B cell (primary cell): ENCODE measurements at regions not wholly inside any gene's neighbourhood (a gene's known extent, or its start where the extent isn't known, plus 50 kb on each side); places are given as distances from the start of the nearest gene placed in this dataset.

ENCODE experiments used
- ATAC-seq: fragments of 200-7000 bp; cut with Tn5 transposase; one replicate; pipeline ENCODE4 v1.10.0; 2021; ENCODE audit warnings: low read depth, mild to moderate bottlenecking, moderate number of reproducible peaks, moderate library complexity
- CTCF ChIA-PET: fragments of 350-600 bp; sonication (Branson Sonifier 250); formaldehyde crosslinking; loops from one replicate; lab custom pipeline; 2021; ENCODE audit warnings: antibody characterized with exemption, inconsistent platforms; lab: Charles Lee
- POLR2A ChIA-PET: fragments of 350-600 bp; sonication (Branson Sonifier 250); formaldehyde crosslinking; loops from one replicate; lab custom pipeline; 2021; ENCODE audit warnings: antibody characterized with exemption; lab: Charles Lee
- DNase-seq: peaks from one replicate; pipeline ENCODE4 v3.0.0; 2013
- H2AFZ ChIP-seq: 2 replicates; pipeline ENCODE4 v1.6.1; 2012; ENCODE audit warnings: mild to moderate bottlenecking, low read depth, low read length; ENCODE audit not compliant: insufficient read depth, poor library complexity, severe bottlenecking
- H3K27ac ChIP-seq, 2 donors: 1 replicate in 1 of 2; 2 replicates in 1 of 2; pipeline ENCODE4 v1.5.1; 2012 to 2013; ENCODE audit warnings: low read length in 2 of 2, mild to moderate bottlenecking in 2 of 2, moderate library complexity in 1 of 2
- H3K27me3 ChIP-seq, 4 experiments: fragments of 200-600 bp in 1 of 4; sonication (generic) in 1 of 4; replicated peaks in 1 of 4; 1 replicate in 2 of 4; 2 replicates in 2 of 4; pipeline versions ENCODE4 v1.6.1 to v1.7.0; 2013 to 2016; ENCODE audit warnings: low read length in 3 of 4, mild to moderate bottlenecking in 2 of 4, mixed read lengths in 1 of 4, moderate library complexity in 1 of 4; ENCODE audit not compliant: insufficient read depth in 4 of 4, control insufficient read depth in 3 of 4; ENCODE audit errors: control extremely low read depth in 1 of 4
- H3K36me3 ChIP-seq, 2 experiments: replicated peaks in 1 of 2; 1 replicate in 1 of 2; 2 replicates in 1 of 2; pipeline versions ENCODE4 v1.6.1 to v1.7.1; 2013; ENCODE audit warnings: low read length in 1 of 2; ENCODE audit not compliant: insufficient read depth in 2 of 2, control insufficient read depth in 1 of 2; ENCODE audit errors: control extremely low read depth in 1 of 2, extremely low read depth in 1 of 2
- H3K4me1 ChIP-seq, 2 donors: fragments of 200-600 bp in 1 of 2; sonication (generic) in 1 of 2; 1 replicate in 1 of 2; 2 replicates in 1 of 2; pipeline versions ENCODE4 v1.5.1 to v1.6.1; 2013 to 2017; ENCODE audit warnings: low read length in 2 of 2; ENCODE audit not compliant: control insufficient read depth in 2 of 2, insufficient read depth in 2 of 2
- H3K4me2 ChIP-seq: replicated peaks from 2 replicates; pipeline ENCODE3; 2012; ENCODE audit warnings: mild to moderate bottlenecking, low read depth, low read length; ENCODE audit not compliant: poor library complexity, severe bottlenecking
- H3K4me3 ChIP-seq, 5 experiments: fragments of 200-600 bp in 1 of 5; sonication (generic) in 1 of 5; 1 replicate in 3 of 5; 2 replicates in 2 of 5; pipeline versions ENCODE4 v1.5.1 to v1.7.0; 2011 to 2016; ENCODE audit warnings: low read length in 4 of 5, mild to moderate bottlenecking in 4 of 5, low read depth in 2 of 5, control low read depth in 1 of 5, moderate library complexity in 1 of 5; ENCODE audit not compliant: insufficient read depth in 1 of 5; ENCODE audit errors: control extremely low read depth in 1 of 5, extremely low read depth in 1 of 5
- H3K79me2 ChIP-seq: fragments of 200-600 bp; sonication (generic); one replicate; pipeline ENCODE4 v1.6.0; 2016; ENCODE audit warnings: low read length; ENCODE audit not compliant: control insufficient read depth, insufficient read depth
- H3K9ac ChIP-seq: fragments of 200-600 bp; sonication (generic); 2 replicates; pipeline ENCODE4 v1.6.1; 2017; ENCODE audit warnings: mild to moderate bottlenecking, low read length, moderate library complexity
- H3K9me3 ChIP-seq, 3 donors: one replicate each; pipeline versions ENCODE4 v1.6.1 to v1.7.1; 2013; ENCODE audit warnings: low read length in 2 of 3; ENCODE audit not compliant: control insufficient read depth in 2 of 3, insufficient read depth in 1 of 3; ENCODE audit errors: control extremely low read depth in 1 of 3
- H4K20me1 ChIP-seq: 2 replicates; pipeline ENCODE4 v1.6.0; 2012; ENCODE audit warnings: mild to moderate bottlenecking, low read length; ENCODE audit not compliant: insufficient read depth, control insufficient read depth, poor library complexity, severe bottlenecking
- H3K27ac Mint-ChIP-seq: one replicate; pipeline ENCODE4 v1.8.0; 2021; ENCODE audit warnings: mixed read lengths
- H3K27me3 Mint-ChIP-seq: one replicate; pipeline ENCODE4 v1.8.0; 2021; ENCODE audit warnings: mixed read lengths
- H3K4me1 Mint-ChIP-seq: one replicate; pipeline ENCODE4 v1.8.0; 2021; ENCODE audit warnings: mixed read lengths
- H3K4me3 Mint-ChIP-seq: one replicate; pipeline ENCODE4 v1.8.0; 2021; ENCODE audit warnings: mixed read lengths
- H3K9me3 Mint-ChIP-seq: one replicate; pipeline ENCODE4 v1.8.0; 2022; ENCODE audit warnings: mixed read lengths; ENCODE audit not compliant: insufficient read depth
- CTCF ChIP-seq: fragments of 200-600 bp; IDR thresholded peaks from one replicate; pipeline ENCODE4 v1.8.0; 2022; ENCODE audit warnings: antibody characterized with exemption, mild to moderate bottlenecking
- EZH2 ChIP-seq: IDR thresholded peaks from 2 replicates; pipeline ENCODE4 v1.6.1; 2012; ENCODE audit warnings: borderline replicate concordance, low read depth, mild to moderate bottlenecking, moderate library complexity, low read length; ENCODE audit not compliant: insufficient read depth, poor library complexity, severe bottlenecking
- WGBS: methylation state at CpG from one replicate; pipeline ENCODE4 v1.1.5; 2013; ENCODE audit warnings: missing lambda C conversion rate; ENCODE audit not compliant: insufficient coverage; 5-methylcytosine and 5-hydroxymethylcytosine counted together
- intact Hi-C: fragments of 100-400 bp; cut with micrococcal nuclease; formaldehyde crosslinking; loops from one replicate; pipeline ENCODE4 v1.10.0; 2022

GRCh38 chr18:51417643-51418483 is 220.4 kb upstream of the MEX3C start:
- intact Hi-C loops: no loop called here

More at GRCh38 chr18:51417643-51418483, 220.4 kb upstream of the MEX3C start:
- Histone ChIP-seq H3K9ac (no peak overlapping the region), H3K27ac (no peak overlapping the region), H3K79me2 (no peaks in the 10 kb centered on the region), H3K9me3 (no peaks in the 10 kb centered on the region), H2AFZ (no peak overlapping the region), H3K27me3 (no peaks in the 10 kb centered on the region), H3K4me1 (no peaks in the 10 kb centered on the region), H3K4me3 (no peak overlapping the region), H3K4me2 (no peak overlapping the region), H4K20me1 (no peaks in the 10 kb centered on the region), H3K36me3 (no peaks in the 10 kb centered on the region)
- Mint-ChIP-seq H3K27me3 (no peaks in the 10 kb centered on the region), H3K9me3 (no peaks in the 10 kb centered on the region), H3K4me1 (peaks cover 4% of the 10 kb centered on the region), H3K4me3 (no peak overlapping the region), H3K27ac (no peak overlapping the region)
- WGBS: 67% methylated on average over 5 of the region's 8 CpGs
- ChIA-PET POLR2A (no interaction called here), CTCF (no interaction called here)
- no peak for ATAC-seq
- TF ChIP-seq EZH2 (no peak), CTCF (no peak)
- DNase-seq: no peak
